ENCODE measurements at regions not wholly inside any gene's neighbourhood (a gene's known extent, or its start where the extent isn't known, plus 50 kb on each side); places are given as distances from the start of the nearest gene placed in this dataset.

DNA sequence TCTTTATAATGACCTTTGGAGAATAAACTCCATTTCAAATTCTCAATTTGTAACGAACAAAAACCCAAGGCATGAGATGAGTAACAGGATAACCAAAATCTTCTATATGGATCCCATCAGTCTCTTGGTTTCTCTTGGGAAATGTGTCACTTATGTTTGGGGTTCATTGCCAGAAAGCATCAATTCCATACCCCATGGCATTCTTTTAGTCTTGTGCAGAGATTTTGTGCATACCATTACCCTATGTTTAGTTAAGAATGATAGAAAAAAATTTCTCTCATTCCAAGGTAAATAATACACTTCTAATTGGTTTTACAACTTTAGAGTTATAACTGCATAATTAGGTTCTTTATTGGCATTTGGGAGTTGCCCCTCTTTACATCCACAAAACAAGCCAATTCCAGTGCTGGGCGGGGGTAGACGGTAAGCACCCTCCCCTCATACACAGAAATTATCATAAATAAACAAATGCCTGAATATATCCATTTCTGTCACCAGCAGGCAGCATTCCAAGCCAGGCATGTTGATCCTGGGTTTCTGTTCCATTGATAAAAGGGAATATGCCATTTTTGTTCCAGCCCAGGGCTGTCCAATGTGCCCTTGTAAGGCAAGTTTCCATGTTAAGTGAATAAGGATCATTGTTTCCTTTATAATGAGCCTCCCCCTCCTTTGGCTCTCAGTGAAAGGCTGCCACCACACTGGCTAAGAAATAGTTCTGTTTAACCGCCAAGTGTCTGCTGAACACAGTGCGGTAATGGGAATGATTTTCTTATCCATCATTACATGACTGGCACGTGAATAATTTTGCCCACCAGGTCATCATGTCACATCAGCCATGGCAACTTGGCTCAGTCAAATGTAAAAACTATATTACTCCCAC lies 680.1 kb upstream of the ZEB2 start:
- TF ChIP-seq, protein P1, sequence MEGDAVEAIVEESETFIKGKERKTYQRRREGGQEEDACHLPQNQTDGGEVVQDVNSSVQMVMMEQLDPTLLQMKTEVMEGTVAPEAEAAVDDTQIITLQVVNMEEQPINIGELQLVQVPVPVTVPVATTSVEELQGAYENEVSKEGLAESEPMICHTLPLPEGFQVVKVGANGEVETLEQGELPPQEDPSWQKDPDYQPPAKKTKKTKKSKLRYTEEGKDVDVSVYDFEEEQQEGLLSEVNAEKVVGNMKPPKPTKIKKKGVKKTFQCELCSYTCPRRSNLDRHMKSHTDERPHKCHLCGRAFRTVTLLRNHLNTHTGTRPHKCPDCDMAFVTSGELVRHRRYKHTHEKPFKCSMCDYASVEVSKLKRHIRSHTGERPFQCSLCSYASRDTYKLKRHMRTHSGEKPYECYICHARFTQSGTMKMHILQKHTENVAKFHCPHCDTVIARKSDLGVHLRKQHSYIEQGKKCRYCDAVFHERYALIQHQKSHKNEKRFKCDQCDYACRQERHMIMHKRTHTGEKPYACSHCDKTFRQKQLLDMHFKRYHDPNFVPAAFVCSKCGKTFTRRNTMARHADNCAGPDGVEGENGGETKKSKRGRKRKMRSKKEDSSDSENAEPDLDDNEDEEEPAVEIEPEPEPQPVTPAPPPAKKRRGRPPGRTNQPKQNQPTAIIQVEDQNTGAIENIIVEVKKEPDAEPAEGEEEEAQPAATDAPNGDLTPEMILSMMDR (IDR thresholded peaks at IDR 0.05): no peak
- H3K4me1 Mint-ChIP-seq (ENCODE audit: low read depth): peaks cover 9% of the 10 kb centered on the region
- DNase-seq (ENCODE audit: low spot score): no peak
- no peaks in the 10 kb centered on the region for H3K36me3 Mint-ChIP-seq (ENCODE audit: low read depth)
- no peak overlapping the region for H3K4me3 Mint-ChIP-seq (ENCODE audit: unreplicated experiment)
- H3K27ac Mint-ChIP-seq (ENCODE audit: unreplicated experiment): no peak overlapping the region
- H3K9me3 Mint-ChIP-seq (ENCODE audit: low read depth): no peaks in the 10 kb centered on the region
- no peaks in the 10 kb centered on the region for H3K27me3 Mint-ChIP-seq (ENCODE audit: low read depth)

DNA sequence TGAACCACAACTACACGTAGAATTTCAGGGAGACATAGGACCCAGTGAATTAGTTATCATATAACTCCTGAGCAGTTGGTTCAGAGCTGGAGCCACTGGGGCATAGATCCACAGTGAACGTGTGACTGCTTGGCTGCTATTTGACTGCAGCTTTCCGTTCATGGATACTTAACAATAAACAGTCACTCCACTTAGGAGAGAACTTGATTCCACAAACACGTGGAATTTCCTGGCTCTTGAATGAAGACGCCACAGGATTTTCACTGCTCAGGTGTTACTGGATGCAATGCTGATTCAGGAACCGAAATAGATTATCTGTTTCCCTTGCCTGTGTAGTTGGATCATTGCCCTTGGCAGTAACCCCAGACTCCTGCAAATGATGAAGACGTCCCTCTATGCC lies 679.1 kb upstream of the ZEB2 start:
- Mint-ChIP-seq H3K36me3 (ENCODE audit: low read depth) (no peaks in the 10 kb centered on the region), H3K27me3 (ENCODE audit: low read depth) (no peaks in the 10 kb centered on the region), H3K9me3 (ENCODE audit: low read depth) (no peaks in the 10 kb centered on the region), H3K27ac (ENCODE audit: unreplicated experiment) (no peak overlapping the region), H3K4me3 (ENCODE audit: unreplicated experiment) (no peak overlapping the region), H3K4me1 (ENCODE audit: low read depth) (peaks cover 9% of the 10 kb centered on the region)
- TF ChIP-seq, protein P1 (IDR thresholded peaks at IDR 0.05): no peak
- DNase-seq (ENCODE audit: low spot score): no peak

DNA sequence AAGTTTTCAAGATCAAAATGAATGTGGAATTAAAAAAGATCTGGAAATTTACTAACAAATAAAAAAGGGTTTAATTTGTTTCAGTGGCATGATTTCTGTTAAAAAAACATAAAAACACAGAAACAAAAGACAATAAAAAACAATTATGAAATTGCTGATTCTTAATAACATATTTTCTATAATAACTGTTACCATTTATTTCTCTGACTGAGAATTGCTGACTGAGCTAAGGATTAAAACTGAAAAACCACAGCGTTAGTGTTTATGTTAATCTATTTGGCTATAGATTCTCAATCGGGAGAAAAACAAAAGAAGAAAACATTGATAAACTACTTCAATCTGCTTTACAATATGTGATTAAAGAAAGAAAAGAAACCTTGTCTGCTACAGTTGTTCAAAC lies 678.6 kb upstream of the ZEB2 start:
- Mint-ChIP-seq H3K27me3 (ENCODE audit: low read depth) (no peaks in the 10 kb centered on the region), H3K36me3 (ENCODE audit: low read depth) (no peaks in the 10 kb centered on the region), H3K9me3 (ENCODE audit: low read depth) (no peaks in the 10 kb centered on the region), H3K4me3 (ENCODE audit: unreplicated experiment) (no peak overlapping the region), H3K4me1 (ENCODE audit: low read depth) (peaks cover 9% of the 10 kb centered on the region), H3K27ac (ENCODE audit: unreplicated experiment) (no peak overlapping the region)
- DNase-seq (ENCODE audit: low spot score): no peak
- TF ChIP-seq, protein P1 (IDR thresholded peaks at IDR 0.05): no peak

DNA sequence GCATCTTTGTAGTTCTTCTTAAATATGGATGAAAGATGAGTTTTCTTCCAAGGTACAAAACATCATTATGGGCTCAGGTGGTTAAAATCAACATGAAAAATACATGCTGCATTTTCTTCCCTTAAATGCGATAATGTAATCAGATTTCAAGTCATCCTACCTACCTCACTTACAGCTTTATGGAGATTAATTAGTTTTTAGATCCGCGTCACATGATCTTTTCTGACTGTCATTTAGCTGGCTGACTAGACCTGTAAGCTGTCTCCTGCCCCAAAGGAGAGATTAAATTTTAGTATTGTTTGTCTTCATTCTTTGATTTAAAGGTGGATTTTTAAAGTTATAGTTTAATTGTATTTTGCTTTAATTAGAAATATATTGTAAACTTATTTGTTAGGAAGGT lies 678.0 kb upstream of the ZEB2 start:
- Mint-ChIP-seq H3K27me3 (ENCODE audit: low read depth) (no peaks in the 10 kb centered on the region), H3K9me3 (ENCODE audit: low read depth) (no peaks in the 10 kb centered on the region), H3K4me1 (ENCODE audit: low read depth) (peaks cover 9% of the 10 kb centered on the region), H3K4me3 (ENCODE audit: unreplicated experiment) (no peak overlapping the region), H3K36me3 (ENCODE audit: low read depth) (no peaks in the 10 kb centered on the region), H3K27ac (ENCODE audit: unreplicated experiment) (no peak overlapping the region)
- no peak for DNase-seq (ENCODE audit: low spot score)
- TF ChIP-seq, protein P1 (IDR thresholded peaks at IDR 0.05): no peak

DNA sequence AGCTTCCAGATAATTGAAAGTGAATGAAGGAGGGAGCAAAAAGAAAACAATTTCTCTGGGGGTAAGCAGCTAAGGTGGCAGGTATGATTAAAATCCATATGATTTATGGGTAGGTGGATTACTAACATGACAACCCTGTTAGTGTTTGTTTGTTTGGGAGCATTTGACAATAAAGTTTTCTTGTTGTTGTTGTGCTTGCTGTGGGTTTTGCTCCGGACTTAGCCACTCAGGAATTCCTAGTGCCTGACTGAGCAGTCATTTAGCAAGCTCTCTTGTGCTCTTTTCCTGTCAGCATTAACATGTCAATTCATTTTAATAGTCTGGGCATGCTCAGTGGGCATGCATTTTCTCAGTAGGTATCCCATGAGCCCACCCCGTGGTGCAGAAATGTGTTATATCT lies 674.8 kb upstream of the ZEB2 start:
- H3K36me3 Mint-ChIP-seq (ENCODE audit: low read depth): no peaks in the 10 kb centered on the region
- H3K4me1 Mint-ChIP-seq (ENCODE audit: low read depth): peaks cover 9% of the 10 kb centered on the region
- peaks cover 2% of the 10 kb centered on the region for H3K9me3 Mint-ChIP-seq (ENCODE audit: low read depth)
- no peak overlapping the region for H3K27ac Mint-ChIP-seq (ENCODE audit: unreplicated experiment)
- no peak overlapping the region for H3K4me3 Mint-ChIP-seq (ENCODE audit: unreplicated experiment)
- TF ChIP-seq, protein P1 (IDR thresholded peaks at IDR 0.05): no peak
- no peak for DNase-seq (ENCODE audit: low spot score)
- no peaks in the 10 kb centered on the region for H3K27me3 Mint-ChIP-seq (ENCODE audit: low read depth)
